Rectal smooth muscle tissue (tissue), 1 donor: ENCODE measurements at regions not wholly inside any gene's neighbourhood (a gene's known extent, or its start where the extent isn't known, plus 50 kb on each side); places are given as distances from the start of the nearest gene placed in this dataset.
"Not testable (repeated sequence)": the region's sequence is repeated elsewhere in the genome, so short reads cannot be mapped to it uniquely, and the experiment has no call there.

Experiments used
- H3K27ac ChIP-seq: one replicate; pipeline ENCODE4 v1.7.0; 2013; ENCODE audit warnings: low read depth, low read length, inconsistent platforms
- H3K27me3 ChIP-seq: one replicate; pipeline ENCODE4 v1.7.0; 2013; ENCODE audit warnings: low read length; ENCODE audit not compliant: control insufficient read depth, insufficient read depth
- H3K36me3 ChIP-seq: one replicate; pipeline ENCODE4 v1.7.0; 2013; ENCODE audit warnings: low read length; ENCODE audit not compliant: control insufficient read depth, insufficient read depth
- H3K4me1 ChIP-seq: one replicate; pipeline ENCODE4 v1.7.0; 2013; ENCODE audit warnings: low read length; ENCODE audit not compliant: control insufficient read depth, insufficient read depth
- H3K4me3 ChIP-seq: one replicate; pipeline ENCODE4 v1.7.0; 2013; ENCODE audit warnings: low read length
- H3K9ac ChIP-seq: one replicate; pipeline ENCODE4 v1.7.0; 2013; ENCODE audit warnings: low read length

DNA sequence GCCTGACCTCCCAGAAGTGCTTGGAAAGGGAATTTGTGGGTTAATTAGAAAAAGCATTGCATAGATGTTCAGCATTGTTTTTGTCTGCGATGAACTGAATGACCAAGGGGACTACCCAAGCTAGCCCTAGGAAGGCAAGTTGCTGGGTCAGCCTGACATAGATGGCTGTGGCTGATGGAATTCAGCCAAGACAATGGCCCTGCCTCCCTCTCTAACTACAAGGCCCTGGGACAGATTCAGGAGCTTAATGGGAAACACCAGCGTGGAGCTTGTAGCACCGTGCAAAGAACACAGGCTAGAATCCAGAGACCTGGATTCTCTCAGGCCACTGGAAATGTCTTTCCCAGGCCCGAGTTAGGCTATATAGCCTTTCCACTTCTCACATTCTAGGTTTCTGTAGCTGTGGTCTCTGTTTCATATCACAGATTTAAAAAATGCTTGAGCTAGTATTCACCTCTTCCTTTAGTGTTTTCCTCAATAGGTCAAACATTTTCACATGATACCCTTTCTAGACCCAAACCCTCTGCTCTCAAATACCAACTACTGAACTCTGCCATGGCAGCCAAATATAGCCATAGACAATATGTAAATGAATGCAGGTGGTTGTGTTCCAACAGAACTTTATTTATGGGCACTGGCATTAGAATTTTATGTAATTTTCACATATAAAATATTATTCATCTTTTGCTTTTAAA, 294.3 kb upstream of the MEX3C start:
- Histone ChIP-seq H3K27me3 (no peaks in the 10 kb centered on the region), H3K27ac (no peak overlapping the region), H3K4me3 (no peak overlapping the region), H3K9ac (no peak overlapping the region), H3K4me1 (no peaks in the 10 kb centered on the region), H3K36me3 (no peaks in the 10 kb centered on the region)

DNA sequence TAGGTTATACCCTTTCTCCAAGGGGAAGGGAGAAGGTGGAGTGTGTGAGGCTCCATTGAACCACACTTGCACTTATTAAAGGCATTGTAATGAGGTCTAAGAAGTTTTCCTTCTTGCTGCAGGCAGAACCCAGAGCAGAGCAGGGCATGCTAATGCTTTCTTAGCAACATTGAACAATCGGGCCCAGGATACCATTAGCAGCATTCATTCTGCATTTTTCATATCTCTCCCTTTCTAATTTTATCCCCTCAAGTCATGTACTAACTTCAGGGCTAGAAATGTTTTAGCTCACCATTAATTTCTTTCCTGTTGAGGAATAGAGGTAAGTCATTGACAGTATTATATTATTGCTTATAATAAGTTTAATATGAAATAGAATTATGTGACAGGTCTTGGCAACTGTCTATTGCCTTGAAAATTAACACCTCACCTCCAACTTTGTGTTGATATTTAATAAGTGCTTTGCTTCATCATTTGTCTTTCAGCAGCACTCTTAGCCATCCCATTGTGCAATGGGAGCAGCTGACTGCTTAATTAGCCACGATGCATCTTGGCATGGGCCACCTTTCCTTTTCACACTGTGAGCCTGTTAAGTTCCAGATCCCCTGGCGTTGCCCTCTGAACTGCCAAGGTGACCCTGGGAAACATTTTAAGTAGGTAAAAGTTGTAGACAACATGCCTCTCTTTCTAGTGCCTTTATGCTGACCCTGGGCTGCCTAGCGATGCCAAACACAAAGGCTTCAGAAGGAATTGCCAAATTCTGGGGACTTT, 300.8 kb upstream of the MEX3C start:
- H3K36me3 ChIP-seq: no peaks in the 10 kb centered on the region

DNA sequence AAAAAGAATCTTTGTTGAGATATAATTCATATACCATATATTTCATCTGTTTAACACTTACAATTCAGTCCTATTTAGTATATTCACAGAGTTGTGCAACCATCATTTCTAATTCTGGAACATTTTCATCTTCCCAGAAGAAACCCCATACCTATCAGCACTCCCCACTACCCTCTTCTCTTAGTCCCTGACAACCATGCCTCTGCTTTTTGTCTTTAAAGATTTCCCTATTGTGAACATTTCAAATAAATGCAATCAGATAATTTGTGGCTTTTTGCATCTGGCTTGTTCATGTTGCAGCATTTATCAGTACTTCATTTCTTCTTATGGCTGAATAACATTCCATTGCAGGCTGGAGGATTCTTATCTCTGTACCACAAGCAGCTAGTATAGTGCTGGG, 305.9 kb upstream of the MEX3C start:
- H3K27me3 ChIP-seq: no peaks in the 10 kb centered on the region
- H3K4me1 ChIP-seq: no peaks in the 10 kb centered on the region
- H3K4me3 ChIP-seq: no peak overlapping the region
- no peak overlapping the region for H3K27ac ChIP-seq
- H3K36me3 ChIP-seq: no peaks in the 10 kb centered on the region
- H3K9ac ChIP-seq: no peak overlapping the region

More for the DNA sequence above, 300.8 kb upstream of the MEX3C start:
- Histone ChIP-seq H3K27ac (no peak overlapping the region), H3K27me3 (no peaks in the 10 kb centered on the region), H3K4me3 (no peak overlapping the region), H3K4me1 (no peaks in the 10 kb centered on the region), H3K9ac (no peak overlapping the region)

DNA sequence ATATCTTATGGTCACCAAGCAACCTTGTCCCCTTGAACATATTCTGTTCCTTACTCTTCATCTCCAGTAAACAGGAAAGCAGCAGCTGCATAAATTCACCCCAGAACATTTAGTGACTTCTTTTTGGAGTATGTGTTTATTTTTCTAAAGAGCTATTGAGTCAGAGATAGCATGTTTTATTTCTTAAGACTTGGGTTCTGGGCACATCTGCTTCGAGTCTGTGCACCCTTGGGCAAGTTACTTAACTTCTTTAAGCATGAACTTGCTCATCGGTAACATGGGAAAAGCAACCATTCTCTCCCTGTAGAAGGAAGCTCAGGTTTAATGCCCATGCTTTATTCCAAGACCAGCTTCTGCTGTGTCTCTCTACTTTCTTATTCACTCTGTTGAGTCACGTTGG, 309.3 kb upstream of the MEX3C start:
- Histone ChIP-seq H3K4me3 (no peak overlapping the region), H3K4me1 (no peaks in the 10 kb centered on the region), H3K27me3 (no peaks in the 10 kb centered on the region), H3K9ac (no peak overlapping the region), H3K36me3 (no peaks in the 10 kb centered on the region), H3K27ac (no peak overlapping the region)

DNA sequence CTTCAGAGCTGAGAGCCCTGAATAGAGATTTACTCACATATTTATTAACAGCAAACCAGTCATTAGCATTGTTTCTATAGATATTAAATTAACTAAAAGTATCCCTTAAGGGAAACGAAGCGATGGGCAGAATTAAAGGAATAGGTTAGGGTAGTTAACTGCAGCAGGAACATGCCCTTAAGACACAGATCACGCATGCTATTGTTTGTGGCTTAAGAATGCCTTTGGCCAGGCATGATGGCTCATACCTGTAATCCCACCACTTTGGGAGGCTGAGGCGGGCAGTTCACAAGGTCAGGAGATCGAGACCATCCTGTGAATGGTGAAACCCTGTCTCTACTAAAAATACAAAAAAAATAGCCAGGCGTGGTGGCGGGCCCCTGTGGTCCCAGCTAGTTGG, 310.9 kb upstream of the MEX3C start:
- H3K27ac ChIP-seq, H3K36me3 ChIP-seq, H3K4me1 ChIP-seq, H3K4me3 ChIP-seq, H3K27me3 ChIP-seq, H3K9ac ChIP-seq: not testable (repeated sequence)

DNA sequence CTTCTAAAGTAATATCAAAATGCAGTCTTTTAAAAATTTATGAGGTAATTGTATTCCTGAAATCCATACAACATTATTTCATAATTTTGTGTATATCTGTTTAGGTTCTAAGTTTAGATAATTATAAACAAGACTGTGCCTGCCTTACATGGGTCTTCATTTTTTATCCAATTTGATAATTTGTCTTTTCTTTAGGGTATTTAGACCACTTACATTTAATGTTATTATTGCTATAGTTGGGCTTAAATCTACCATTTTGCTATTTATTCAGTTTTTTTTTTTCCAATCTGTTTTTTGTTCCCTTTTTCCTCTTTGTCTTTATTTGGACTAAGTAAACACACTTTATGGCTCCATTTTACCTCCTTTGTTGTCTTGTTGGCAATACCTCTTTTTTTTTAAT, 312.5 kb upstream of the MEX3C start:
- Histone ChIP-seq H3K36me3 (no peaks in the 10 kb centered on the region), H3K27ac (no peak overlapping the region), H3K27me3 (no peaks in the 10 kb centered on the region), H3K4me3 (no peak overlapping the region), H3K9ac (no peak overlapping the region), H3K4me1 (no peaks in the 10 kb centered on the region)

DNA sequence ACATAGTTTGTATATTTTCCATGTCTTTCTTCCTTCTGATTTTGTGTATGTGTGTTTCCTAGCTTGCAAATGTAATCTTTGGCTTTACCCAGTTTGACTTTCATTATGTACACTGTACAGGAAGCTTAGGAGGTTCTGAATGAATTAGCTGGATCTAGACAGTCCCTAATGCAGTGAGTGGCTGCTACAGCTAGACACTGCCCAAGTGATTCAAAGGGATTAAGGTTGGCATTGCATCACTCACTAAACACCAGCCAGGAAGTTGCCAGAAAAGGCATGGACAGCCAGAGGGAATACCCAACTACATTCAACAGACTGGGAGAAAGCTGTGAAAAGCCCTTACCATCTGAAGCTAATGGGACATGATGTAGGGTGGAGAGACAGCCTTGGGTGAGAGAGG, 316.0 kb upstream of the MEX3C start:
- H3K27ac ChIP-seq: no peak overlapping the region
- H3K36me3 ChIP-seq: no peaks in the 10 kb centered on the region
- H3K4me3 ChIP-seq: no peak overlapping the region
- no peaks in the 10 kb centered on the region for H3K4me1 ChIP-seq
- no peak overlapping the region for H3K9ac ChIP-seq
- H3K27me3 ChIP-seq: no peaks in the 10 kb centered on the region

DNA sequence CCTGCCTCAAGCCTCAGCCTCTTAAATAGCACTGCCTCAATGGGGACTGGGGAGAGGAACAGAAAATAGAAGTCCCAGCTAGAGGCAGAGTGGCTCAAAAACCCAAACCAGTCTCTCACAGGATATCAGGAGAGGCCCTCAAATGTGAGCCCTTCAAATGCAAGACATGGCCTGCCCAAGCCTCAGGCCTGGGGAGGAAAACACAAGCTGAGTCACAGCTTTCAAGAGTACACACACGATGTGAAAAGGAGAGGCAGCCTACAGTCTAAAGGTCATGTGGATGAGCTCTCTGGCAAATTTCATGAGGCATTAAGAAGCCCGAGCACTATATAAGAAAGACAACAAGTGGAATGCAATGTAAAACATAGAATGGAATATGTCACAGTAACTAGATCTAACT, 316.6 kb upstream of the MEX3C start:
- H3K4me3 ChIP-seq: no peak overlapping the region
- no peak overlapping the region for H3K9ac ChIP-seq
- no peaks in the 10 kb centered on the region for H3K27me3 ChIP-seq
- no peaks in the 10 kb centered on the region for H3K4me1 ChIP-seq
- no peak overlapping the region for H3K27ac ChIP-seq
- H3K36me3 ChIP-seq: no peaks in the 10 kb centered on the region

DNA sequence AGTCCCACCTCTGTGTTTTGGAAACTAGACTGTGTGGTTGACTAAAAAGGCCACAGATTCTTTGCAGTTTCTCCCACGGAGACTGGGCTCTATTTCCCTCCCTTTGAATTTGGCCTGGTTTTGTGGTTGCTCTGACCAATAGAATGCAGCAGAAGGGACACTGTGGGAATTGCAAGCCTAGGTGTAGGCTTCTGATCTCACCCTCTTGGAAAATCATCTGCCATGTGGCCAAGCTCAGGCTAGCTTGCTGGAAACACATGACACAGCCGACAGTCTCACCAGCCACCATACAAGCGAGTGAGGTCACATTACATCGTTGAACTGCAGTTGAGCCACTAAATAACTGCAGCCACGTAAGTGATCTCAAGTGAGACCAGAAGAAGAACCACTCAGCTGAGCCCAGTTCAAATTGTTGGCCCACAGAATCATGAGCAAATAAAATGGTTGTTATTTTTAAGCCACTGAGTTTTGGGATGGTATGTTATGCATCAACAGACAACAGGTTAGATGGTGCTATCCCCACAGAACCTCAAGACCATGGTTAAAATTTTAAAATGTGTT, 319.1 kb upstream of the MEX3C start:
- no peak overlapping the region for H3K27ac ChIP-seq
- no peaks in the 10 kb centered on the region for H3K27me3 ChIP-seq
- no peaks in the 10 kb centered on the region for H3K36me3 ChIP-seq
- H3K9ac ChIP-seq: no peak overlapping the region
- no peaks in the 10 kb centered on the region for H3K4me1 ChIP-seq
- no peak overlapping the region for H3K4me3 ChIP-seq

DNA sequence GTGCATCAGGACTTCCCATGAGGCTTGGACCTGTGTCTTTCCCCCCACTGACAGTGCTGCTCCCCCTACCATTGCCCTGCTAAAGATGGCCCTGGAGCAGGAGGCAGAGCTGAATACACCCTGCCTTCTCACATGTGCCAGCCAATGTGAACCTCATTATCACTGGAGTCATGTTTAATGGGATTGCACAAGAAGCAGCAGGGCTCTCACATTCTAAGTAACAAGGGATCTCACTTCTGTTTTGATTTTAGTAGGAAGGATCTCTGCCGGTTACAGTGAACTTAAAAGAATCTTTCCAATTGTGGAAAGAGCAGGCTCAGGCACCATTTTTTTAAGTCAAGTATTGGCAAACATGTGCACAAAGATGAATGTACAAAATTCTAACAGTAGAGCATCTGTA, 322.1 kb upstream of the MEX3C start:
- no peak overlapping the region for H3K9ac ChIP-seq
- no peak overlapping the region for H3K27ac ChIP-seq
- no peaks in the 10 kb centered on the region for H3K4me1 ChIP-seq
- H3K36me3 ChIP-seq: no peaks in the 10 kb centered on the region
- no peaks in the 10 kb centered on the region for H3K27me3 ChIP-seq
- H3K4me3 ChIP-seq: no peak overlapping the region

DNA sequence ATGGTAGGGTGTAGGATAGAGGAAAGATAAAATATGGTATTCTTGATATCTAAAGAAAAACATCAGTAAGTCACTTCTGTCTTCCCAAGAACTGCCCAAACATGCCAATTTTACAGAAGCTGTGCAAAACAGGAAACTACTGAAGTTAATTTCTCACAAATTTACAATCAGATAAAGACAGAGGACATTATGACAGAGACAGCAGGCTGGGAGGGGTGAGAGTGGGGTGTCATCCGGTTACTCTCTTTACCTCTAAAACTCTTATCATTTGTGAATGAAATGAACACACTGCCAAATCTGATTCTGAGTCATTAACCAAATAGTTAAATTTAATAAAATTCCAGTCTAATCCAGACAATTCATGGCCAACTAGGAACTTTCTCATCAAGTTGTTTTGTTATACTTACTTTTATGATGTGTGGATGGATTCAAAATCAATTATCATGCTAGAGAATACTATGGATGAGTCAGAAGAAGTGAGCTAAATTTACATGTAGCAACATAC, 323.2 kb upstream of the MEX3C start:
- H3K36me3 ChIP-seq: no peaks in the 10 kb centered on the region
- no peak overlapping the region for H3K4me3 ChIP-seq

DNA sequence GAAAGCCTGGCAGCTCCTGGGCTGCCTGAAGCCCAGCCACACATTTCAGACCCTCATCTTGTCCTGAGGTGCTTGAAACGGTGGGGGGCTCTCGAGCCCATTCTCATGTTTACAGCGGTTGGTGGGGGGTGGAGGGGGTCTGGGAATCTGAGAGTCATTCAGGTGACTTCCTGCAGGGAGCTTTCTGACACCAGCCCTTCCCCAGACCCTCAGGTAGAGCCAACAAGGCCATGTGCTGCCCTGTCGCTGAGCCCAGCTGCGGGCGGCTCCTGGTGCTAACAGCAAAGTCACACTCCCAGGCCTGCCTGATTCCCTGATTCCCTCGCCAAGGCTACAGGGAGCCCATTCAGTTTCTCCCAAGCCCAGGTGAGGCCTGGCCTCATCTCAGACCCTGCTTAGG, 324.9 kb upstream of the MEX3C start:
- no peak overlapping the region for H3K9ac ChIP-seq
- H3K36me3 ChIP-seq: no peaks in the 10 kb centered on the region
- no peak overlapping the region for H3K4me3 ChIP-seq
- no peaks in the 10 kb centered on the region for H3K27me3 ChIP-seq
- no peaks in the 10 kb centered on the region for H3K4me1 ChIP-seq
- H3K27ac ChIP-seq: no peak overlapping the region

More for the DNA sequence above, 323.2 kb upstream of the MEX3C start:
- no peaks in the 10 kb centered on the region for H3K27me3 ChIP-seq
- H3K9ac ChIP-seq: no peak overlapping the region
- H3K27ac ChIP-seq: no peak overlapping the region
- no peaks in the 10 kb centered on the region for H3K4me1 ChIP-seq
